ENCODE measurements at regions not wholly inside any gene's neighbourhood (a gene's known extent, or its start where the extent isn't known, plus 50 kb on each side); places are given as distances from the start of the nearest gene placed in this dataset.

- DNase-seq (ENCODE audit: insufficient read length, low spot score) (no peak), FAIRE-seq (no peak)
Observed at GRCh38 chr7:86914551-86914950, 144.9 kb downstream of the ELAPOR2 start.
